ENCODE measurements at regions not wholly inside any gene's neighbourhood (a gene's known extent, or its start where the extent isn't known, plus 50 kb on each side); places are given as distances from the start of the nearest gene placed in this dataset.

- no peak for TF ChIP-seq CTCF (IDR thresholded peaks at IDR 0.05; ENCODE audit: insufficient read depth, low read length, missing control alignments)
- POLR2A ChIA-PET, result no interaction called here
- CTCF ChIA-PET, result no interaction called here
- DNase-seq (ENCODE audit: low read depth, low spot score), result no peak
- no peak overlapping the region for H3K4me3 ChIP-seq (ENCODE audit: low read depth, low read length)
Observed at GRCh38 chr7:68306692-68307107, 1291.6 kb upstream of the AUTS2 start.

GRCh38 chr7:68309271-68309670 is 1289.0 kb upstream of the AUTS2 start:
- H3K4me3 ChIP-seq (ENCODE audit: low read depth, low read length), result no peak overlapping the region
- ChIA-PET POLR2A (no interaction called here), CTCF (interaction anchor here (0.9 kb wide), 1 partner anchor 132 kb away, joined by 3 read pairs; no protein-coding TSS in a partner anchor)
- no peak for DNase-seq (ENCODE audit: low read depth, low spot score)
- TF ChIP-seq CTCF (IDR thresholded peaks at IDR 0.05; ENCODE audit: insufficient read depth, low read length, missing control alignments), result no peak

- H3K4me3 ChIP-seq (ENCODE audit: low read depth, low read length), result no peak overlapping the region
- DNase-seq (ENCODE audit: low read depth, low spot score), result no peak
- ChIA-PET POLR2A (no interaction called here), CTCF (no interaction called here)
- no peak for TF ChIP-seq CTCF (IDR thresholded peaks at IDR 0.05; ENCODE audit: insufficient read depth, low read length, missing control alignments)
Observed at GRCh38 chr7:68309806-68310205, 1288.5 kb upstream of the AUTS2 start.

- POLR2A ChIA-PET, result interaction anchor here (0.6 kb wide), 1 partner anchor 52 kb away, joined by 6 read pairs; no protein-coding TSS in a partner anchor
- H3K4me3 ChIP-seq (ENCODE audit: low read depth, low read length), result no peak overlapping the region
- CTCF ChIA-PET, result no interaction called here
- no peak for TF ChIP-seq CTCF (IDR thresholded peaks at IDR 0.05; ENCODE audit: insufficient read depth, low read length, missing control alignments)
- DNase-seq (ENCODE audit: low read depth, low spot score), result no peak
Observed at GRCh38 chr7:68311958-68312357, 1286.3 kb upstream of the AUTS2 start.

GRCh38 chr7:68313806-68314205 is 1284.5 kb upstream of the AUTS2 start:
- ChIA-PET CTCF (no interaction called here), POLR2A (no interaction called here)
- DNase-seq (ENCODE audit: low read depth, low spot score), result no peak

GRCh38 chr7:68314208-68314607 is 1284.1 kb upstream of the AUTS2 start:
- H3K4me3 ChIP-seq (ENCODE audit: low read depth, low read length), result no peak overlapping the region
- TF ChIP-seq CTCF (IDR thresholded peaks at IDR 0.05; ENCODE audit: insufficient read depth, low read length, missing control alignments), result no peak
- POLR2A ChIA-PET, result no interaction called here
- DNase-seq (ENCODE audit: low read depth, low spot score), result no peak
- CTCF ChIA-PET, result no interaction called here

More at GRCh38 chr7:68313806-68314205, 1284.5 kb upstream of the AUTS2 start:
- no peak overlapping the region for H3K4me3 ChIP-seq (ENCODE audit: low read depth, low read length)
- TF ChIP-seq CTCF (IDR thresholded peaks at IDR 0.05; ENCODE audit: insufficient read depth, low read length, missing control alignments), result no peak
